ENCODE measurements at regions not wholly inside any gene's neighbourhood (a gene's known extent, or its start where the extent isn't known, plus 50 kb on each side); places are given as distances from the start of the nearest gene placed in this dataset.

DNA sequence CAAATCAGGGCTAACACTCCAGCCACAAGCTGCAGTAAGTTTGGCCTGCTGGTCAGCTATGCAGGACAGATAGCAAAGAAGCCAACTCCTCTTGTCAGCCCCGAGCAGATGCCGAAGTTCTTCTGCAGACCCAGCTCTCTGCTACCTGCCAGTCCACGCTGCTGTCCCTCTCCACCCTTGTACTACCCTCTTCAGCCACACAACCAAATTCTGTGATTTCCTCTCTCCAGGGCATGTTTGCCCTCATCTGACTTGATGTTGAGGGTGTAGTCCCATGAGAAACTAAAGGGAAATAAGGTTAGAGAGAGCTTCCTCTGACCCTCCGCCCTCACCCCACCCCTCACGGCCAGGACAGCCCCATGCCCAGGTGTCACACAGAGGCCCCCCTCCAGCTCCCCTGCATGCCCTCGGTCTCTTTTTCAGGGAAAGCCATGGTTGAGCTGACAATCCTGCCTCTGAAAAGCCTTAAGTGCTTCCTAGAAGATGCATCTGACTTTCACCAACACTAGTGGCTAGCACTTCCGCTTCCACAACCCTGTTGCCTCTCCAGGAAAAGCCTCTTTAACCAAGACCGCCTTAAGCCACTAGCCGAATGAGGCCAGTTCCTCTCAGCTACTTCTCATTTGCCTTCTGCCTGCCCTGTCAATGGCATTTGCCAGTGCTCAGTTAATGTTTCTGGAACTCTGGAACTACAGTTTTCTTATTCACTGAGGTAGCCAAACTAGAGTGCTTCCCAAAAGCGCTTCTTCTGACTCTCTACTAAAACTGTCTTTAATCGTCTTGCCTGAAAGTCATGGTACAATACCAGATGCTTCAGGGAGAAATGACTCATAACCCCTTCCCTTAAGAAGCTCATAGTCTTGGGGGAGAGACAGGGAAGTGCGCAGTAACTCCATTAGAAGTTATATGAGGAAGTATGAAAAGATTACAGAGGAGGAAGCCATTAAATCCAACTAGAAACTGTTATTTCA is 300.4 kb upstream of the STT3B start:
- no peak for DNase-seq

DNA sequence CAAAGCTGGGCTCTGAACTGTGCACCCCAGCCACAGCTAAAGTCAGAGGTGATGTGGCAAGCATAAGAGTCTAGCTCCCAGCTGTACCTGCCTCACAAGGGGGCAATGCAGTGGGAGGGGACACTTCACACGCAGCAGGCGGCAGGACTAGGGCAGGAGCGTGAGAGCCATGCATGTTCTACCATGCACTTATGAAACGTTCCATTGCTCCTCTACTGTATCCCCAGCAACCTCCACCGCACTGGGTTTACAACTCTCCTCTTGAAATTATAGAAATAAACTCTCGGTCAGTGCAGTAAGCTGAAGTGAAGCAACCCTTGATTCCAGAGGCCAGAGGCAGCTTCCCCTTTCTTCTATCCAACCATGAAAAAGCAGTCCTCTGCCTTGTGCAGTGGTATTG is 298.6 kb upstream of the STT3B start:
- no peak for DNase-seq

DNA sequence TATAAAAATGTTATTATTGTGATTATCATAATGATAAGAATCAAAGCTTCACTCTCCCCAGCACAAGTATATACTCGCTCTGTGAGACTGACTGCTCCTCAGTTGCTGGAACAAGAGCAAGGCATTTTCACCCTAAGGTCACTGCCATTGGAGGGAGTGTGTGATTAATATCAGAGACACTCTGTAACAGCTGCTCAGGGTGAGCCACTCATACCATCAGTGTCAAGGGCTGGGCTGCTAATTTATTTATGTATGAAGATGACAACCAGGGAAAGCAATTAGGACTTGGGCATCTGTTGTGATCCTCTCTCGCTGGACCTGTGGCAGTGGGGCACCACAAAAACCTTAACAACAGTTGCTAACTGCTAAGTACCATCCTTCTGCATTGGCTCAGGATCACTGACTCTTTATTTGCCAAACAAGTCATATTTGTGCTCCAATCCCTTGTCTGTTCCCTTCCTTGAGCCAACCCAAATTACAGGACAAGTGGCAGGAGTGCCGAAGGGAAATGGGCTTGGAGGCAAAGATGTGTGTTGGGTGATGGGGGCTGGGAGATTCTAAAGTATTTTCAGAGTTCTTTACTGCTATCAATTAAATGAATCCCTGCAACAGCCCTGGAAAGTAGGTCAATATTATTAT is 297.5 kb upstream of the STT3B start:
- DNase-seq: no peak

DNA sequence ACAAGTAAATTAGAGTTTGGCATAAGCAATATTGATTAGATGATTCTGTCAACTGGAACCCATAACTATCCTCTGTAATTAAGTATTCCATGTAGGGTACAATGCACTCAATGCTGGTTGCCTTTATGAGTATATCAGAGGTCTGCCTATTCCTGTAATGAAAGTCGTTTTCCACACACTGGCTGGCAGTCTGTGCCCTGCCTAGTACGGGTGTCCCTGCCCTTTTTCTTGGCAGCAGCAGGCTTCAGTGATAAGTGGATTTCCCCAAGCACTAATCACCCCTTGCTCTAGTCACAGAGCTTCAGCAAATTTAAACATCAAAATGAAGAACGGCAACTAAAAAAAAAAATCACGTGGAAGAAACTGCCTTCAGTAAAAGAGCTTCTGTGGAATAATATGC is 294.8 kb upstream of the STT3B start:
- DNase-seq: no peak

DNA sequence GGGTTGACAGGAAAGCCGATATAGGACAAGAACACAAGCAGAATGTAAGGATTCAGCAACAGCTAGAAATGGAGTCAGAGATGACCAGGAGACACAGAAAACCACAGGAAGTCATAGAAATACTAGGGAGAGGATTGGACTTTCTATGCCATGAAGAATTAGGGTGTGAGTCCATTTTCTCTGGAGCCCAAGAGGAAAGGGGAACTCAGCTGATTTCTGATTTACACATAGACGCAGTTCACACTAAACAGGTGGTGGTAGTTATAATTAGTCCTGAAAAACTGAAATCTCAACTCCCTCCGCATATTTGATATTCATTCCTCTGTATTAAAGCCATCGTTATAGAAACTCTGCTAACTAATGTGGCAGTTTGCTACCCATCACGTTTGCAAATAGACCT is 292.7 kb upstream of the STT3B start:
- no peak for DNase-seq

DNA sequence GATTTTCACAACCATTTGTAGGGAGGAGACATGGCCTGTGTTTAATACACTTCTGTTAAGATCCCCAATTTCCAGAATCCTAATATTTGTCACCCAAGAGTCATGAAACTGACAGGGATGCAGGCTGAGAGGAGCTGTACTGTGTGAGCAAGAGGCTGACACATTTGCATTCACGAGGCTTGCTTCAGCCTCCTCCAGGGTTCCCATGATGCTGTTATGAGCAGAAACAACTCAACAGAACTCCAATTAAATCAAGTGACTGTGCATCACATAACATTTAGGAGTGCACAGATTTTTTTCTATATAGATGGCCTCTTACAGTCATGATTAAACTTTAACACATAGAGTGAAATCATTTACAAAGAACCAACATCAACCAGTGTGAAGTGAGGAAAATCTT is 292.3 kb upstream of the STT3B start:
- no peak for DNase-seq

DNA sequence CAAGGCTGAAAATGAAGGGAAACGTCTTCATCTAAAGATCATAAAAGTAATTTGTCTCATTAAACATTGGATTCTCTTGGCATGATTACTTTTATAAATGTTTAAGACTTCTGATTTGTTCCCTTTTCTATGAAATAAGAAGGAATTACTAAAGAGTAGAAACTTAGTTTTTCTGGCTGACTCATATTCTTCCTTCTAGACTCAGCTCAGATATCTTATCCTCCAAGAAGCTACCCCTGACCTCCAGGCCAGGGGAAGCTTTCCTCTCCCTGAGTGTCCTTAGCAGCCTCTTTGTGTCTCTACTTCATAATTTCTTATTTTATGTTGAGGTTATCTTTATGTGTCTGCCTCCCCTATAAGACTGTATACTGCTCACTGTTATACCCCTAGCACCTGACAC is 291.9 kb upstream of the STT3B start:
- no peak for DNase-seq

DNA sequence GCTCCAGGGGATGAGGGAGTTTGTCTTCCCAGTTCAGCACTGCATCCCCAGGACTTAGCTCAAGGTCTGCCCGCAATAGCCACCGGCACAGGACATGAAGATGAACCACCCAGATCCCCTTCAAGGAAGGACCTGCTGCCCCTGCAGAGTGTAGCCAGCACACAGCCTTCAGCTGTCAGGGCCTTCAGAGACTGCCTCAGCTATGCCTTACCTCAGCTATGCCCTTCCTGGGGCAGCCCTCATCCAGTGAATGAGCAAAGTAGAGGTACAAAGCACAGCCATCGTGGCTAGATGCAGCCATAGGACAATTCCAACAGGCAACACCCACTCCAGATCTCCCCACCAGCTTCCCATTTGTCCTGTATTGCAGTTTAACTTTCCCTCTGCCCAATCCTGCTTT is 291.2 kb upstream of the STT3B start:
- no peak for DNase-seq

DNA sequence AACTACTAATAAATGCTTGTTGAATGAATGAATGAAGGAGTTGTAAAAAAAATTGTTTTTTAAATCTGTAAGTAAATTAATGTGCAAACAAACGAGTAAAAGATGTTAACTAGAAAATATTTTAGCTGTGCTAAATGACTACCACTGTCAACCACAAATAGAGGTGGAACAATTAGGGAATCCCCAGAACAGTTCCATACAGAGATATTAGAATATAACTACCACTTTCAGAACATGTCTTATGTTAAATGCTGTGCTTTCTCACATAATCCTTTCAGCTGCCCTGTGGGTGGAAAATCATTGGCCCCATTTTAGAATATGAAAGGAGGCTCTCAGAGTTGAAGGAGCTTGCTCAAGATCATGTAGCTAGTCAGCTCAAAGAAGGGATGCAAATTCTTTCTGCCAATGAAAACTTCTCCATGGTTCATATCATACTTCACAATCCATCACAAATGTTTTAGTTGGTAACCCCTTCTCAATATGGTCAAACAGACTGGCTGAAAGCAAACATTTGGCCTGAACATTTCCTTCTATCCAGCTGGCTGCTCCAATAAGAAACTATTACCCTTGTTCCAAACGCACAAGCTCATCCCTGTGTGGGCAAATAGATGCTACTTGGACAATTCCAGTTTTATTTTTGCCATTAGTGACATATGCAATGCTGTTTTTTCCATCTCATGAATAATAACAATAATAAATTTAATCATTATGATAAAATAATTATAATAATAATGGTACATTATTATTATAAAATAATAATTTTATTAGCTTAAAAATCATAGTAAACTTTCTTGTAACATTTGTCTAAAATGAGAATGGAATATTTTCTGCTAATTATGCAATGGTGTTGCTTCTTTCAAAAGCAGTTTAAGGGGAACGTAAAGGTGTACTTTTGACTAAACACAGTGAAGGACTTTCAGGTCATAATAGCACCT is 290.4 kb upstream of the STT3B start:
- no peak for DNase-seq

DNA sequence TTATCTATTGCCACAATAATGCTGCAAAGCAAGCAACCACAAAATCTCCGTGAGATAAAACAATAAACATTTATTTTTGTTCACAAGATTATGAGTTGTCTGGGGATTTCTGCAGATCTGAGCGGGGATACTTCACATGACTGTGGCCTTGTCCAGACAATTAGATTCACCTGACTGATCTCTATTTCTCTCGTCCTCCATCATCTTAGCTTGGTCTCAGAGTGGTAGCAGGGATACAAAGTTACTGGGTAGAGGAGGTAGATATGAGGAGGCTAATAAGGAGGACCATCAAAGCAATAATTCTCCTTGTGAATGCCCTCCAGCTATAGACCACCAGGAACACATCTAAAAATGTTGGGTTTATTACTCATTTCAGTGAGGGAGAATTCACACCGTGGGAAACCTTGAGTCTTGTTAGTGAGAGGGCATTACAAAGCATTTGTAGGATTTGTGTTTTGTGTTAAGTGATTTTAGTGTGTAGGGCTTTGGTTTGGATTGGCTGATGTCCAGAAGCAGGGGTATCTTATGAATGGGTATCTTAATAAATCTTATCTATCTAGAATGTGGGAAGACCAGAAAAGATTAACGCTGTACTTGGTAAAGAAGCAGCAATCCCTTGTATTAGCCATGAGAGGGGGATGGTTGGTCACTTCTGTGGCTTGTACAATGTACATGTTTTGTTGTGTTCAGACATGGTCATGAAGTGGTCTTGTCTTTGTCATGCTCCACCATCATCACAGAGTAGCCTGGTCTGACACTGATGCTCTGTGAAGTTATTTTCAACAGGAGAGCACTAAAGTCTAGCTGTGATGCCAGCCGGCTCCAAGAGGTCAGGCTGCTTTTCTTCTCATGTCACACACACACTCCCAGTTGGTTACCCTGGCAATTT is 287.6 kb upstream of the STT3B start:
- DNase-seq: no peak

DNA sequence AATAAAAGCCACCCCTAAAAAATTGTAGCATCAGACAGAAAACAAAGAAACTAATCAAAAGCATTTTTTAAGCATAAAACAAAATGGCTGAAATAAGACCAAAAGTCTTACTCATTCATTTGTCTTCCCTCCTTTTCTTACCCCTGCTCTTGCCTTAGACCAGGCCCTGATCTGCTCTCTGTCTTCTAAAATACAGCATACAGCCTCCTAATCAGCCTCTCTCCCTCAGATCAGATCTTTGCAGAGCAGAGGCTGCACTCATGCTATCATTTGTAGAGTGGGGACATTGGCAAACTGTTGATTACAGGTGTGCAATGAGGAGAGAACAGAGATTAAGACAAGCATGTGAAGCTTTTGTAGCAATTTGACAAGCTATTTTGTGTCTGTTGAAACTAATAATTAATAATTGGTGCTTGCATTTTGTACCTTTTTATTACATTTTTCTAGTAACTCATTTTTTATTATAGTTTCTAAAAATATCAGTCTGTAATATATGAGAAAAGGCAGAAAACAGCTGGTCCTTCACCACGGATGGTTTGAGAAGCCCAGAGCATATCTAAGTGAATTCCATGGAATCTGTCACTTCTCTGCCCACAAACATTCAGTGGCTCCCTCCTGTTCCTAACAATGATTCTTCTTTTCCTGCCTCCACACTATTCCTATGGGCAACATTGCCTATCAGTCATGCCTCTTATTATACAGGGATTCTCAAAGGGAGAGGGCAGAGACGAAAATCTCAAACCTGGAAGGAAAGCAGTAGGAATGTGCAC is 286.2 kb upstream of the STT3B start:
- no peak for DNase-seq

DNA sequence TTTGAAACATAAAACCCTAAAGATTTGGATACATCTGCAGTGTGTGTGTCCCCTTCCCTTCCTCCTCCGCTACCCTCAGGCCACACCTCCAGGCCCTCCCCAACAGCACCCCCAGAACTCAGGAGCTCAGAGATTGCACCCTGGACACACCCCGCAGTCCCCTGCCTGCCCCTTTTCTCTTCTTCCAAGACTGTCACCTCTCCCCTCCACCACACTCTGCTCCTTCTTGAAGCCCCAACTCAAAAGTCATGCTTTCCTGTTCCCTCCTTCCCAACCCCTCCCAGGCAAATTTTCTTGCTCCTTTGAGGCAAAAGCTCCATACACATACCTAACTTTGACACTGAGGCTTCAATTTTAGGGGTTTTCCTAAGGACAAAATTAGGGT is 285.7 kb upstream of the STT3B start:
- DNase-seq: no peak

DNA sequence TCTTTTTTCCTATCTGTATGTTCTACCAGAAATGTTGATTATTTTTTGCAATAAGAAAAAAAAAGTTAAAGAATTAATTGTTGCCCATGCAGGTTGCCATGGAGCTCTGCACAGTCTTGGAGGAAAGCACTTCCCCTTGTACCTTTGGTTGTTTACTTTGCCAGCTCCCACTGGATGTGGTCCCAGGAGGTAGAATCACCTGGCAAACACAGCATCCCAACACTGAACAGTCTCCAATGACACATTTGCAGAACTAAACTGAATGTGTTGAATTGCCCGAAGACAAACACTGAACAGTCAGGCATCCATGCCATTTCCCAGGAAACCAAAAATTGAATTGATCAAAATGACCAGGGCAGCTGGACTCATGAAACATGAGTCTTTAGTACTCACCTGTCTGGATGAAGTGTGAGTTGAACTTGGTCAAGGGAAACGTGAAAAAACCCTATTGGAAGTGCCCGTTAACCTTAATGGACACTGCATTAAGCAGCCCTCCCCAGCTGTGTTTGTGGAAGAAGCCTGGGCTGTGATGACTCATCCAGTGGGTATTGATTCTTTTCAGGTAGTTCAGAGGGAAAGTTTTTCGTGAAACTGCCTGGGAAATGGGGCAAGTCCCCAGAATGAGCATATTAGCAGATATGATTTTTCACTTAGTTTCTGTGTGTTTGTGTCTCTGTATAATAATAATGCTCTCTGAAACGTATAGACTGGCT is 284.7 kb upstream of the STT3B start:
- DNase-seq: no peak

DNA sequence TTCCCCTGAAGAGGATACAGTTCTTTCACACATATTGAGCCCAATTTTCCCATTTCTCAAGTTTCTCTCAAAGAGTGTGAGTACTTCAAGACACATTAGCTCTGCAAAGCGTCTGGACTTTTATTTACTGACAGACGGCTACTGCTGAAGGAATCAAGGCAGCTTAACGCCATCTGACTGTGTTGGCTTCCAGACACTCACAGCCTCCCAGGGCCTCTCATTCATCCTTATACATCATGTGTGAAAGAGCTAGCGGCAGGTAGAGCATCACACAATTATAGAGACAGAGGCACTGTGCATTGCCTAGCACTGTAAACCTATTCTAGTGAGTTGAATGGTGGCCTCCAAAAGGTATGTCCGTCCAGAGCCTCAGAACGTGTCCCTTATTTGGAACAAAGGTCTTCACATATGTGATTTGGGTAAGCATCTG is 284.1 kb upstream of the STT3B start:
- no peak for DNase-seq

DNA sequence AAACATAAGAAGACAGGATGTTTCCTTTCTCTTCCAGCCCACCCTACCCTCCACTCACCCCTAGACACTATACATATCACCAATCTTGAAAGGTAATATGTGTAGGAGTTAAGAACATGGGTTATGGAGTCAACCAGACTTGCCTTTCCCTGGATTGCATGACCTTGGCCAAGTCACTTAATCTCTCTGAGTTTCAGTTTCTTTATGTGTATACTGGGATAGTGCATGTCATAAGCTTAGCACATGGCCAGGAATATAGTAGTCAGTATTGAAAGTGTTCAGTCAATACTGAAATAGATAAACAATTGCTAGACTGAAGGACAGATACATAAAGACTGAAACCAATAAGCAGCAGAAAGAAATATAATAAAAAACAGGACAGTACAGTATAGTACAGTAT is 283.2 kb upstream of the STT3B start:
- DNase-seq: no peak

DNA sequence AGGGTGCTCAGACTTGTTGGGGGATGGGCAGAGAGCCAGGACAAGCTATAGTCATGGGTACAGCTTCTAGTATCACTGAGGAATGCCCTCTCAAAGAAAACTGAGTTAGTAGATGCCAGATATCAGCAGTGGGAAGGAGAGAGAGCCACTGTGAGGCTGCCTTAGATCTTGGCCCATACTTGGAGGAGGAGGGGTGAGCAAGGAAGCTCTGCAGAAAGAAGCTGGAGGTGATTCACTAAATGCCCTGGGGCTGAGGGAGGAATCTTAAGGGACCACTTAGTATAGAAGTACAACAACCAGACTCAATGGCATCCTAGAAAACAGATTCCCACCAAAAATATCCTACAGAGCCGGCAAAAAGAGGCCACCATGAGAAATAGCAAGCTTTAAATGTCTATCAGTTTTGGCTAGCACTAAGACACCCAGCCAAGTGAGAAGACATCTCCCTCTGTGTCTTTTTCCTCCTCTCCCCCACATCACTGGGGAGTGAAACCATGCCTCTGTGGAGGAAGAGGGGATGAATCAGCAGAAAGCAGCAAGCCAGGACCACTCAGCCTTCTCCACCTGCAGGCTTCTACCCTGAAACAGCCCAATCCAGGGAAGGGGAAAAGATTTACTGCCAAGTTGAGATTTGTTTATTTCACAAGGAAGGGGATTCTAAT is 282.5 kb upstream of the STT3B start:
- DNase-seq: no peak

DNA sequence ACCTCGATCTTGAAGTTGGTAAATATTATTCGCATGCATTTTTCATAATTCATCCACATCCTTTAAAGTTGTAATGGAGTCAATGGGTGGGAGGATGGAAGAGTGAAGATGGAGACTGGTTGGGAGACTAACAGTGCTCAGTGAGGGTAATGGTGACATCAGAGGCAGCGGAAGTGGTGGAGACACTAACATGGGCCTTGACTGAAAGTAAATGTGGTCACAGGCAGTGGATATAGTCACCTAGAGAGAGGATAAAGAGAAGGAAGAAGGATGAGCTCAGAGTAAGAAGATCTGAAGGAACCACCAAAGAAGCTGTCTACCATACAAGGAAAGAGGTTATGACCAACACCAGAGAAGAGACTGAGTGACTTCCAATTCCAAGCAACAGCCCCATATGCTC is 281.6 kb upstream of the STT3B start:
- no peak for DNase-seq

DNA sequence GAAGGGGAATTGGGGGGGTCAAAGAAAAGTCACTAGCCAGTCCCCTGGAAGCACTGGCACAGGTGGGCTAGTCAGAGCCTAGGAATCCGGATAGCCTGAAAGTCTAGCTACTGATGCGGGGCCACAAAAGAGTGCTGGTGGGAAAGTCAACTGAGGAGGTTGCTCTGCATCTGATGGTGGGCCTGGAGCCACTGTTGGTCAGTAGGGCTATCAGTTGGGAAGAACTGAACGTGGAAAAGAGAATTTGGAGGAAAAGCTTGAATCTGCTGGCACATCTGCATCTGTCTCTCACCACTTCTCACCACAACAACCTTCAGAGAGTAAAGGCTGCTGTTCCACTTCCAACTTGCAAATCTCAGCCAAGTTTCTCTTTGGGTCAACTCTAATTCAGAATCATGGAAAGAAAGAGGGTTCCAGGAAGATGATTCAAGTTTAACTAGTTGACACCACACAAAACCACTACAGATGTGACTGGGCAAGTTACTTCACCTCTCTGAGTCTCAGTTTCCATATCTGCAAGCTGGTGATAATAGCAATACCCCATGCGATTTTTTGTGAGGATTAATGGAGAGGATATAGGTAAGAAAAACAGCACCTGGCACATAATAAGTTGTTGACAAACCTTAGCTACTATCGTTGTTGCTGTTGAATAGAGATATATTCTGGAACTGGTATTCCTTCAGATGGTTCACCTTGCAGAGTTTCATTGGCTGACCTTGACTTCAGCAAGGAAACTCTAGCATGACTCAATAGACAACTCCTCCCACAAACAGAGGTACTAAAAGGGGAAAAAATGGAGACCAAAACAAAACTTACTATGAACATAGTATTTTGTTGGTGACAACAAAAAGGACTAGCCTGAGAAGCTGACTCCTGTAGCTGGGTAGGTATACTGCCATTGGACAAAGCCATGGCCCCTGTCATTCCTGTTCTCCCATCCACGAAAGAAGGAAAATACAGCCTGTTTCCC is 280.2 kb upstream of the STT3B start:
- no peak for DNase-seq

DNA sequence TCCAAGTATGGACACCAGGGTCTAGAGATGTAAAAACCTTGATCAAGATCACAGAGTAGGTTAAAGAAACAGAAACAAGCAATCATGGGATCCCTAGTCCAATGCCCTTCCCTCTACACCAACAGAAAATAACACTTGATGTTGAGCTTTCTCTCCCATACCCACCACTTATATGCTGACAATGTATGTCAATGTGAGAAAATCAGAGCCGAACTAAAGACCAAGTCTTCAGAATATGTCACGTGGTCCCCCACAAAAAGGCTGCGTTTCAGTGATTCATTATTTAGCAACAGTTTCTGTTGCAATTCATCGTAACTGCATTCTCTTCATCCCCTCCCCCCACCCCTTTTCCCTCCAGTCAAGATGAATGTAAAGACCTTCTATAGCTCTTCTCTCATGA is 278.9 kb upstream of the STT3B start:
- DNase-seq: no peak

Data from activated CD8-positive, alpha-beta memory T cell treated with anti-CD3 and anti-CD28 coated beads, Interleukin-2, amount 50 U/mL, for 4 hours (primary cell).